GM13977 (cell line): ENCODE measurements at regions not wholly inside any gene's neighbourhood (a gene's known extent, or its start where the extent isn't known, plus 50 kb on each side); places are given as distances from the start of the nearest gene placed in this dataset.

Experiments used
- DNase-seq: peaks from one replicate; pipeline ENCODE4 v3.0.0; 2012; ENCODE audit warnings: low spot score
- CTCF ChIP-seq: IDR thresholded peaks from 2 replicates; pipeline ENCODE4 v1.5.1; 2012; ENCODE audit warnings: mild to moderate bottlenecking, control low read depth; ENCODE audit not compliant: insufficient read depth; ENCODE audit errors: extremely low read depth, missing control alignments
- in situ Hi-C: fragments of 300-500 bp; cut with MboI; formaldehyde crosslinking; loops from one replicate; pipeline ENCODE4 v1.12.0; 2022; ENCODE audit warnings: low sequenced_read_pairs, low pct_unique_long_range_greater_than_20kb, mixed read lengths, inconsistent platforms; ENCODE audit not compliant: unreplicated experiment

GRCh38 chr4:156638925-156639605 lies 332.5 kb downstream of the PDGFC start:
- no peak for DNase-seq
- in situ Hi-C loops, result no loop called here
- TF ChIP-seq CTCF, result no peak

GRCh38 chr4:156638334-156638733 lies 333.3 kb downstream of the PDGFC start:
- in situ Hi-C loops, result no loop called here
- DNase-seq, result no peak

GRCh38 chr4:156636381-156636780 lies 335.2 kb downstream of the PDGFC start:
- in situ Hi-C loops, result no loop called here
- TF ChIP-seq CTCF, result no peak
- DNase-seq, result no peak

More at GRCh38 chr4:156638334-156638733, 333.3 kb downstream of the PDGFC start:
- TF ChIP-seq CTCF, result no peak

- no peak for TF ChIP-seq CTCF
- in situ Hi-C loops, result no loop called here
- no peak for DNase-seq
These were observed 336.5 kb downstream of the PDGFC start for GRCh38 chr4:156635051-156635450.

GRCh38 chr4:156634612-156635011 lies 337.0 kb downstream of the PDGFC start:
- DNase-seq, result no peak
- in situ Hi-C loops, result no loop called here
- no peak for TF ChIP-seq CTCF

- DNase-seq, result no peak
- no peak for TF ChIP-seq CTCF
- in situ Hi-C loops, result no loop called here
These were observed 337.8 kb downstream of the PDGFC start for GRCh38 chr4:156633847-156634246.

- TF ChIP-seq CTCF, result no peak
- in situ Hi-C loops, result no loop called here
- DNase-seq, result no peak
These were observed 342.7 kb downstream of the PDGFC start for GRCh38 chr4:156628858-156629257.
